SKM-1 treated with dmso at 0.1 percent for 144 hours (cell line): ENCODE measurements at regions not wholly inside any gene's neighbourhood (a gene's known extent, or its start where the extent isn't known, plus 50 kb on each side); places are given as distances from the start of the nearest gene placed in this dataset.

Experiments used
- DNase-seq: peaks from one replicate; lab custom pipeline; 2025; ENCODE audit not compliant: unreplicated experiment; lab: John Stamatoyannopoulos, UW

DNA sequence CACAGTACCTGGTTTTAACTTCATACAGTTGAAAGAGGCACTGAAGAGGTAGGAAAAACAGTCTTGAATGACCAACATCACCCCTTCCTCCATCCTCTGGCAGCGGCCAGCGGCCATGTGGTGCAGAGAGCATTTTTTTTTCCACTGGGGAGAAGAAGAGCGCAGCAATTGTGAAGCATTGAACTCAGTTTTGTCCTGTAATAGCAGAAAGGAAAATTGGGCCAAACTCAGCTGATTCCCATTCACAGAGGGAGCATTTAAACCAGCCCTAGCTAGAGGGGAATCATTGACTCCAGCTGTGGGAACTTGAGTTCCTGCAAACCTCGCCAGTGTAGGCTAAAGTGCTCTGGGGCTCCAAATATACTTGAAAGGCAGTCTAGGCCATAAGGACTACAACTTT is 316.6 kb upstream of the CHST9 start:
- no peak for DNase-seq

DNA sequence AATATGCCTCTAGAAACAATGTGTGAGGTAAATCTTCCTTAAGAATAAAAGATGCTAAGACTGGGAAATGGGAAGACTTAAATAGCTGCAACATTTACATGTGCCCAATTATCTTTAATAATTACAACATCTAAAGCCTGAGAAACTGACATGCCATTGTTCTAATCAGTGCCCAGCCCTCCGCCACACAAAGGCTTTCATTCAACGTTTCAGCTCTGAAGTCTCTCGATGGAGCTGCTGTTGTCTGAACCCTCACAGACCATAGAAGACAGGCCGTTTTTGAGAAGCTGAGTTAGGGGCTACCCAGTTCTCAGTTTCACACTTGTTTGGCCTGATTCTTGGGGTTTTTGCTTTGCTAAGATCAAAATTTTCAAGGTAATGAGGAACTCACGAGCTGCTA is 315.4 kb upstream of the CHST9 start:
- DNase-seq, result no peak

DNA sequence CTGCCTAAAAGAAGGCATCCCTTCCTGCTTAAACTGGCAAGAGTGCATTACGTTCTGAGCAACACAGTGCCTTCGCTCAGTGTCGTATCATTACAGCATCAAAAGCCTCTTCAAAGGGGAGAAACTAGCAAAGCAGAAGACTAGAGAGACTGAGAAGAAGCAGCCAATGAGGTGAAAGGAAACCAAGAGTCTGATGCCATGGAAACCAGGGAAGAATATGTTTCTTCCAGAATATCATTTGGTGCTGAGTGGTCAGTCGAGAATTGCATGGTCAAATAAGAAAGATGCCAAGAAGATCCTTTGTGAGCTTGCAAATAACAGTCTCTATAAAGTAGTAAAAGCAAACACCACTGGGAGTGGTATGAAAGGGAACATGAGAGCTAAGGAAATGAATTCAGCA is 312.1 kb upstream of the CHST9 start:
- DNase-seq, result no peak

DNA sequence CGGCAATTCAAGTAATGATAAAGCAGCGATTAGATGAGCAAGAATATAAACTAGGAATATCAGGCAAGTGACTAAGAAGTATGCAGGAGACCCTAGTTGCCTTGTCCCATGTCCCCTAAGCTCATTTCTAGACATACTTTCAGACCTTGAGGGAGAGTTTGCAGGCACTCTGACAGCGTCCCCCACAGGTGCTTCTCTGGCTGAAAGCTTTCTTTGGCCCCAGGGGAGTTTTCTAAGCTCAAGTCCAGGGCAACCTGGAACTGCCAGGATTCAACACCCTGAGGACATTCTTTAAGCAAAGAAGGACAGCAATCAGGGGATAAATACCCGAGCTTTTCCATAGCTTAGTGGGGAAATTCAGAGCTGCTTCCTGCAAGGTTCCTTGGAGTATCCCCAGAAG is 308.1 kb upstream of the CHST9 start:
- DNase-seq, result no peak

DNA sequence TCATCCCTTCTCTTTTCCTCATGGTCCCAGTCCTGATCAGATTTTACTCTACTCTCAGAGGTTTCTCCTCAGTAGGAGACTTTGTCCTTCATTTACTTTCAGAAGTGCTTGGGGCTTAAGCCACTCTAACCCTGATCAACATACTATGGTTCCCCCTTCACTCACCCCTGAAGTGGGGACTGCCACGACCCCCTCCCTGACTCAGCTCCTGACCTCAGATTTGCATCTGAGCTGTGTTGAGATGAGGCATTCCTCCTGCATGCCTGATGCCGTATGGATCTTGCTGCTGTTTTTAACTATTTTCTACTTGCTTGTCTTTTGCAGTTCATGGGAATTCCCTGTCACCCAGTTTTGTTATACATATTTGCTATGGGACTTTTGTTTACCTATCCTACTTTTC is 306.7 kb upstream of the CHST9 start:
- no peak for DNase-seq

DNA sequence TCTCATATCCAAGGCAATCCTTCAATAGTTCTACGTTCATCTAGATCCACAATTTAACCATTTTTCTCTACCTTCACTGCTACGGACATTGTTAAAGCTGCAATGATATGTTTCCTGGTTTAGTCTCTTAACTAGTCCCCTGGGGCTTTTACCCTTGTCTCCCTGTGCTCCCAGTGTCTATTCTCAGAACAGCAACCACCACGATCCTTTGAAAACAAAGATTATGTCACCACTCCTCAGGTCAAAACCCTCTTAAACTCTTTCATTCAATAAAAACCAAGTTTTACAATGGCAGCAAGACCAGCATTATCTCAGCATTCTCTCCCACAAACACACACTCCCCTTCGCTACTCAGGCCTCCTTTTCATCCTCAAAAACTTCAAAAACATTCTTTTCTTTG is 298.2 kb upstream of the CHST9 start:
- no peak for DNase-seq

DNA sequence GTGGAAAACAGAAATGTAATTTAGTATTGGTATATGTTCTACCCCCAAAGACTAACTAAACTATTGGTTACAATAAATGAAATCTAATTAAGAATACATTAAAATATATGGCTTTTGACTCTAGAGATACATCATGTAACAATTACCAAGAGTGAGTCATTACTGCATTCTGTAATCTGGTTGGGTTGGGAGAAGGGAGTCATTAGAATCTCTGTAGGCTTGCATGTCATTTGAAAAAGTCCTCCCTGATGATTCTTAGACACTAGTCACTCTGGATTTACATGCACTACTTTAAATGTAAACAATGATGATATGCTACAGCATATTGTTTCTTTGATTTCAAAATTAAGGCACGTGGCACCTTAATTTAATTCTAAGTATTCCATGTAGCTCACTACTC is 293.4 kb upstream of the CHST9 start:
- no peak for DNase-seq

DNA sequence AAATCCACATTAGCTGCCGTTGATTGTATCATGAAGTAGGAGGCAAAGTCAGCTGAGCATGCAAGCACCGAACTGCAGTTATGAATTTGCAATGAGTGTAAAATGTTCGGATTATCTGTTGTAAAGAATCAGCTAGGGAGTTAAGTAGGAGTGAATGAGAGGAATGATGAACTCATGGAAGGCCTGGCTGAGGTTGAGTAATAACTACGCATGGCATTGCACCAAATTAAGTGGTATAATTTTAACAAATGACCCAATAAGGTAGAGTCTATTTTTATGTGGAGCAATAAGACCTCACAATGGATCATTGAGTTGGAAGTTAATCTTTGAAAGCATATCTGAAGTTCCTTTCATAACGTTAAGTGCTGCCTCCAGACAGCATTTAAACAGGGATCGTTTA is 288.2 kb upstream of the CHST9 start:
- no peak for DNase-seq

DNA sequence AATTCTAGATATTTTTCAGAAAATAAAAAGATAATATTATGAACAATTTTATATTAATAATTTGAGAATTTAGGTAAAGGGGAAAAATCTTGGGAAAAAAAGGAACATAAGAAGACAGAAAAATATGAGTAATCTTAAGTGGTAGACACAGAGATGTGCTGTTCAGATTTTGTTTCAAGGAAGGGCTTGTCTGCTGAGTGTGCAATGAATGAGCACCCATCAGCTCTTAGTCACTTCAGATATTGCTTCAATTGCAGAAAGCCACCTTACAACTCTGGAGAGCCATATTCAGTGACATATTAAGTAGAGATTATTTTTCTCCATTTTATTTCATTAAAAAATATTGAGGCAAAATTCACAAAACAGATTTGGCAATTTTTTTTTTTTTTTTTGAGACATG is 282.0 kb upstream of the CHST9 start:
- DNase-seq, result no peak

DNA sequence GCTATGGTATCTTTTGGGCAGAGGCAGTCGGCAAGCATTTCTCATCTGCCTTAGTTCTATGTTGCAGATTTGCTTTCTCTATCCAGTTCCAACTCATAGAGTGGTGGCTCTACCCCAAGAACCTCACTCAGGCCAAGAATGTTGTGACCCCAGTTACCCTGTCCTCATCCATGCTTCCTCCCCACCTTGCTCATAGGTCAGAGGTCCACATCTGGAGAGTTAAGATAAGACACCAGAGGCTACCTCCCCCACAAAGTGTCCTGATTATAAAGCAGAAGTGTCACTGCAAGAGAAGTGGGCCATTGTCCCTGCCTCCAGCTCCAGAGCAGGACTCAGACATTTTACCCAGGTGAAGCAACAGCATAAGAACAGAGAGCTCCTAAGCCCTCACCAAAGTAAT is 276.8 kb upstream of the CHST9 start:
- no peak for DNase-seq

DNA sequence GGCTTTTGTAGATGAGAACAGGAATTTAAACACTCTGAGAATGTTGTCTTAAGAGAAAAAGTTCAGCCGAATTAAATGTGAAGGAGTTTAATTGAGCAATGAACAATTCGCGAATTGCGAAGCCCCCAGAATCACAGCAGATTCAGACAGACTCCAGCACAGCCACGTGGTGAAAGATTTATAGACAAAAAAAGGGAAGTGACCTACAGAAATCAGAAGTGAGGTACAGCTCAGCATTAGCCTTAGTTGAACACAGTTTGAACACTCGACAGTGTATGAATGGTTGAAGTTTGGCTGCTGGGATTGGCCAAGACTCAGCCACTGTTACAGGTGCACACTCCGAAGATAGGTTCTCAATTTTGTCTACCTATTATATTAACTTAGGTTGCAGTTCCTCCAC is 264.0 kb upstream of the CHST9 start:
- DNase-seq, result no peak

DNA sequence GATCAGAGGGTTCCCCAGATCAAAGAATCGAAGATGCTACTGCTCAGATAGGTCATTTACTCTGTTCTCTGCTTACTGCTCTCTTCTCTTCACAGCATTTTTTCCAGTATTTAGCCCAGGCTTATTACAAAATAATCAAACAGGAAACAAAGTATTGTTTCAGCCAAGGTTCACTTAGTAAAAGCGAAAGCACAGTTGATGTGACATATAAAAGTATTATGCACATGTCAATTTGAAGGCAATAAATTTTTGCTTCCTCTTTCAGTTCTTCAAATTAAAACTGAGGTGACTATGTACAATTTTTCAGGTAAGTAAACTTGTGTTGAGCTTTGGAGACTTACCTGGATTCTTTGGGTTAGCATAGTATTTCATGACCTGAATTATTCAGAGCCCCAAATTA is 262.8 kb upstream of the CHST9 start:
- DNase-seq, result no peak

DNA sequence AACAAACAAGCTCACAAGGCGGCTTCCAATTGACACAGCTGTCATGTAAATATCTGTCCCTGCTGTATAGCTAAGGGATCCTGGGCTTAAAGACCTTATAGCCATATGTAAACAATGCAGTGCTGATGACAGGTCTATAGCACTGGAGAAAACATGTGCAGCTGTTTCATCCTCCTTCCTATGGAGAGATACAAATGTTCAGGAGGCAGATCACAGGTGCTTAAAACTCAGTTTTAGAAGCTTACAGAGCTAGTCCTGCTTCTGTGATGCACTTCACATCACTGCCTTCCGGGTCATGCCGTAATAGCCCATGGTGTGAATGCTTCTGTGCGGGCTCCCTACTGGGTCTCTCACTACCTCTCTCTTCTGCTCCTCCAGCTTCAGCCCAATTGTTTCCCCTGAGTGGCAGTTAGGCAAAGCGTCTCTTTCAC is 262.4 kb upstream of the CHST9 start:
- DNase-seq, result no peak

DNA sequence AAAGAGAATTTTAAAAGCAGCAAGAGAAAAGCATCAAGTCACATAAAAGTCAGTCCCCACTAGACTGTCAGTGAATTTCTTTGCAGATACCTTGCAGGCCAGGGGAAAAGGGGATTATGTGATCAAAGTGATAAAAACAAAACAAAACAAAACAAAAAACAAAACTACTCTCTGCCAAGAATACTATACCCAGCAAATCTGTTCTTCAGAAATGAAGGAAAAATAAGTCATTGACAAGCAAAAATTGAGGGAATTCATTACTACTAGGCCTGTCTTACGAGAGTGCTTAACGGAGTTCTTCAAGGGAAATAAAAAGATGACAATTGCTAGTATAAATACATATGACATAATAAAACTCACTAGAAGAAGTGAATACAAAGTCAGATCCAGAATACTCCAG is 245.5 kb upstream of the CHST9 start:
- no peak for DNase-seq

DNA sequence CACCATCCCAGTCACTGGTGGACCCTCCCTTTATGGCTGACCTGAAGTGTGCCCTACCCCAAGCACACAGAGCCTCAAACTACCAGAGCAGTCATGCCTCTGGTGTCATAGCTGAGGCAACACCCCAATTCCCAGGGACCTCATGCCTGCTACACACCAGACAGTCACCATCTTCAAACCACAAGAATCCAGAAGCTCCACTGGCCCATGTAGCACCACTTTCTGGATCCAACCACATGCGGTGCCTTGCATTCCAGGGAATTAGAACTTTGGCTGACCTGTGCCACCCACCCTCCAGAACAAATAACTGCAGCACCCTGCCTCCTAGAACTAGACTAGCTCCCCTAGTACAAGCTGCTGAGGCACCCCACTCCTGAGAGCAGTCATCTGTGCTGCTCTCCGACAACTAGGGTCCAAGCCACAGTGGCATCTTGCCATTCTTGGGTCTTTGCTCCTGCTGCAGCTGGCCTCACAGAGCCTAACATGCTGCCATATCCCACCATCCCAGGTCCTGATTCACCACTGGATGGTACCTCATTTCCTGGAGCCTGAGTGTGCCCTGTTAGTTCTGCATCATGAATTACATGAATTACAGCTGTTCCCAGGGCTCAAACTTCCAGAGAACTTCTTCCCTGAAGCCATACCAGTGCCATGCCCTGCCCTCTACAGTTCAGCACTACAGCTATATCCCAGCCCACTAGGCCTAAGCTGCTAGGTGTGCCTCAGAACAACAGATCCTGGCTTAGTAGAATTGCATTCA is 243.8 kb upstream of the CHST9 start:
- DNase-seq, result no peak

DNA sequence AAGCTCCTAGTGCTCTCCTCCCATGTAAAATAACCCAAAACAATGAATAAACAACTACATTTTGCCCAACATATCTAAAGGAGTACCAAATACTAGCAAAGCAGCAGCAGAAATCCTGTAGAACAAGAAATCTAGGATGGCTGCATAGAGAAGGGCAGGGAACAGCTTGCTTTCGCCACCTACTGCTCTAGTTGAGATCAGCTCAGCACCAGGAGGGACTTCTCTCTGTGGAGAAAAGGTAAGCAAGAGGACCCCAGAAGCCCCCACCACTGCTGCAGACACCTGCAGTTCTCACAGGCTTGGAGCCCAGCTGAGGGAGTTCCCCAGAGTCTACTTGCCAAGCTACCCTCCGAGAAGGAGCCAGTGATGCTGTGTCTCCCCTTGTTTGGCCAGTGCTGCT is 243.0 kb upstream of the CHST9 start:
- no peak for DNase-seq

DNA sequence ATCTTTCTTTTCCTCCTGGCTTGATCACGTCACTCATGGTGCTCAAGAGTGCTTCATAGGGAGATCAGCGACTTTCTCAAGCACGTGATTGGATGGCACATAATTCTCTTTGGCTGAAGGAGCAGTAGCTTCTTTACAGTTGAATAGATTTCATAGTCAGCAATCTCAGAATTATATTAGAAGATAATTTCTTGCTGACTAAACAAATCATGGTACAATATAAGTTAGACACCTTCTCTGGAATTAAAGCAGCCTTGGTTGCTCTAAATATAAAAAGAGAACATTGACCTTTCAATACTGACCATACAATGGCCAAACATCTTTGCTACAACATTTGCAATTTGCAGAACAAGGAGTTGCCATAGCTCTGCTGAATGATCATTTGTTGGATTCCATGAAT is 238.5 kb upstream of the CHST9 start:
- DNase-seq, result no peak

DNA sequence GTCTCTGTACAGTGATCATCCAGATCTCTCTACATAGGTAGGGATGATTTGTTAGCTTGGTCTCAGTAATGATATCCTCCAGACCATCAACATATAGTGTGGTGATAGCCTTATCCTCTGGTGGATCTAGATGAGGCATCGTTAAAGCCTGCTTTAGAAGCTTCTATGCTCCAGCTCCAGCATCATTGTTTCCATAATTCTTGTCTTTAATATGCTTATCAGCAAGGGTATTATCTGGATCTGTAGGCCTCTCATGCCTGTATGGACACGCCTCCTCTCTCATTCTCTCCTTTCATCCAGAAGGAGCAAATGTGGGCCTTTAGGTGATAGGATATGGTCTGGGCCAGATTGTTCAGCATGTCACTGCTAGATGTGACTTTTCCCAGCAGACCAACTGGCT is 234.5 kb upstream of the CHST9 start:
- no peak for DNase-seq

DNA sequence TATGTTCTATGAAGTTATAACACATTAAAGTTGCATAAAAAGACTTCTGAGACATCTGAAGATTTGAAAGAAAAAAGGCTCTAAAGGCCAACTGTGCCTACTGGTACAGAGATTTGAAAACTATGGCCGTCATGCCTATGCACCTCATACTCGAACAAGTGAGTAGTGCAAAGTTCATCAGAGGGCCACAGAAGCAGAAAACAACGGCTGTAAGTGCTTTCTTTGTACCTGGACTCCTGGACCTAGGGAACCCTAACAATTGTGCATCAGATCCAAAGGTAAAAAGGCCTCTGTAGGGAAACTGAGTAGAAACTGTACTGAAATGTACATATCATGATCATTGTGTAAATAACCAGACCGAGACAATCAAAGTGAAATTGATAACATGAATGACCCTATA is 230.4 kb upstream of the CHST9 start:
- no peak for DNase-seq

DNA sequence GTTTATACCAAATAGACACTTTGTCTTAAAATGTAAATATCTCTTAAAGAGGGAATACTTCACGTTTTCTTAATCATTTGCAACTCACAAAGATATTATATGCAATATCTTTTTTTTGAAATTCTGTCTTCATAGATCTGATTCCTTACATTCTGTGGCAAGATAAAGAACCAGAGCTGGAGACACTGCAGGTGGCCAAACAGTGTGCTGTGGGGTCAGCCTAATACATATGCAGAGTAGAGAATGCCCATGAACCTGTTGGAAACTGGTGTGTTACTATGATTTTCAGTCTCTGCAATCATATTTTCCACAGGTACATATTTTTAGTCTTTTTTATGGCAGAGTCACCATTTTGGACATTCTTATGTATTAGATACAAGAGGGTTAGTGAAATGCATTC is 229.6 kb upstream of the CHST9 start:
- no peak for DNase-seq

DNA sequence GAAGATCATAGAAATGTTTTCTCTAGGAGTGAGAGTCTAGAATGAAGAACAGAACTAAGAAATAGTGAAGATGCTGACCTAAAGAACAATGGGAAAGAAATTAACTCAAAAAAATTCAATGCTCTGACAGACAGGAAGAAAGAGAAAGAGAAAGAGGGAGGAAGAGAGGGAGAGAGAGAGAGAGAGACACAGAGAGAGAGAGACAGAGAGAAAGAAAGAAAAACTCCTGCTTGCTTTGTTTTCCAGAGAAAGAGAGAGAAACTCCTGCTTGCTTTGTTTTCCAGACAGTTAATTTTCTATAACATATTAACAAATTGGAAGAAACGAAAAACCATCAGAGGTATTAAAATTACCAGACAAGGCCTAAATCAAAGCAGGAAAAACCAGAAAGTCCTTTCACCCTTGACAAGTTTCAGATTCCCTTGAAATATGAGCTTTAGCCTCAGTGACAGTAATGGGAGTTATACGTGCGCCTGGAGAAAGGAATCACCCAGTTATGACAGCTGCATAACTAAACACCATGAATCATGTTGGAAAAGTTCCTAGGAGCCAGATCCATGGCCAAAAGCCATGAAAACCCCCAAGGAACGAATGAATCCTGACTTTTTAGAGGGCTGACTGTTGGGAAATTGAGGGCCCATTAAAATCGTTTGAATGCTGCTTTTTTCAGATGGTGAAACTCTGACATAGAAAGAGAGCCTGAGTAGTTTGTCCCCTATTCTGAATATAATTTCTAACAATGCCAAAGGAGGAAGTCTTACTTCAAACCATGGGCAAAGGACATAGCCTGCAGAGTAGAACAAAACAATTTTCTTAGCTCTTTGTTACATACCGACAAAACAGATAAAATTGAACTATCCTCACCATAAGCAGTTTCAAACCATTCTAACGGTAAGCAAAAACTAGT is 228.6 kb upstream of the CHST9 start:
- DNase-seq, result no peak

DNA sequence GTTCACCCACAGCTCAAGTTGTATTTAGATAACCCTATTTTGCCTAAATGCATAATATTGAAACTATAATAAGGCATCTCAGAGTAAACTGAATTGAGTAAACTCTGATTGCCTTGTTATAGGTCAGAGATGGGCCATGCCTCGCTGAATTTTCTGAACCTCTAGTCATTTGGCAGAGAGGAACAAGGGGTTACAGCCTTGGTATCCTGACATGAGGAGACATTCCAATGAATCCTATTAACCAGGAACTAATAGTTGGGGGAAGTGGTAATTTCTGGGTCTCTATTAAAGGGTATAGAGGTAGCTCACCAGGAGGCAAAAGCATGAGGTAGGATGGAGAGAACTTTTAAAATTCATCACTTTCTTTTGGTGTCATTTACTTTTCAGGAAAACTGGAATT is 227.4 kb upstream of the CHST9 start:
- no peak for DNase-seq

DNA sequence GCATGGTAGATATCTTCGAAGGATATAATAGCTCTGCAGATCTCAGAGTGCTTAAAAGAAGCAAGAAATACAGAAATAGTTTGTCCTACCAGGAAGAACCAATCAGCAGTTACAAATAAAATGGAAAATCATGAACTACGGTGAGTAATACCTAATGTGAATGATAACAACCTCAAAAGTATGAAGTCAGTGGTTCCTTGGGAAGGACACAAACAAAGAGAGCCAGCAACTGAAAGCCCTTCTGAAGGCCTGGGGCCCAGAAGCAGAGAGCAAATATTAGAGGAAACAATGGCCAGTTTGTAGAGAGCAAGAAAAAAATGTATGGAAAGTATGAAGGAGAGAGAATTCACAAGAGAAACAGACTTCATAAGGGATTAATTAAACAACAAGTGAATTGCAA is 226.8 kb upstream of the CHST9 start:
- no peak for DNase-seq
